Islet precursor cell (in vitro differentiated cells): ENCODE measurements at regions not wholly inside any gene's neighbourhood (a gene's known extent, or its start where the extent isn't known, plus 50 kb on each side); places are given as distances from the start of the nearest gene placed in this dataset.
"Not testable (repeated sequence)": the region's sequence is repeated elsewhere in the genome, so short reads cannot be mapped to it uniquely, and the experiment has no call there.

Source experiments
- DNase-seq: peaks from one replicate; pipeline ENCODE4 v3.0.0-alpha.2; 2018

GRCh38 chr13:105758918-105759860 is 776.3 kb downstream of the EFNB2 start:
- DNase-seq = no peak

DNA sequence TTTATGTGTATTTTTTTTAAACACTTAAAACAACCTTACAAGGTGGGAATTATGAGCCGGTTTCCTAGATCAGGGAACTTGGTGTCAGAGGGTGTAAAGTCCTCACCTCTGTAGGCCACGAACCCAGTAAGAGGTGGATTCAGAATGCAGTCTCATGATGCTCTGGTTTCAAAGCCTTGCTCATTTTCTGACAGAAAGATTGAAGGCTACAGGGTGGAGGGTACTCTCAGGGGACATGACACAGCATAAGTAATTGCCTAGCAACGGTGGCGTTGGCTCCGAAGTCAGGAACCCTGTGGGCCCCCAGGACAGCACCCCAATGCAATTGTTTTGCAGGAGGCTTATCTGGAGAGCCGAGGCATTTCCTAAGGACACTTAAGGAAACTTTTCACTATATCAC is 794.7 kb downstream of the EFNB2 start:
- DNase-seq = no peak

DNA sequence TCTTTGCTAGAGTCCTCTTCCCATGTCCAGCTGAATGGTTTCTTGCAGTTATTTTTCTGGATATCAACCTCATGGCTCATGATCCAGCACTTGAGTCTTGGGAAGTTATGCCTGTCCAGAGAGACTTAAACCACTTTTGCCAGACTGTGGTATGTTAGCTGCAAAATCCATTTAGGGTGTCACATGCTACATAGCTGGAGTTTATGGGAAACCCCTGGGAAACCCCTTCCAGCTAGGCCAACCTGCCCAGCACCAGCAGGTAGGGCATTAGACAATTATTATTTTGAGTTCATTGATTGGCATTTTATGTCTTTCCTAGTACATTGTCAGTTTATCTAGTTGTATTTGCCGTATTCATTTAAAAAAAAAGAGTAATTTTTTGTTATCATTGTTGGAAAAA is 797.8 kb downstream of the EFNB2 start:
- DNase-seq = no peak

- DNase-seq = no peak
Measured at GRCh38 chr13:105735281-105735680, 800.2 kb downstream of the EFNB2 start.

DNA sequence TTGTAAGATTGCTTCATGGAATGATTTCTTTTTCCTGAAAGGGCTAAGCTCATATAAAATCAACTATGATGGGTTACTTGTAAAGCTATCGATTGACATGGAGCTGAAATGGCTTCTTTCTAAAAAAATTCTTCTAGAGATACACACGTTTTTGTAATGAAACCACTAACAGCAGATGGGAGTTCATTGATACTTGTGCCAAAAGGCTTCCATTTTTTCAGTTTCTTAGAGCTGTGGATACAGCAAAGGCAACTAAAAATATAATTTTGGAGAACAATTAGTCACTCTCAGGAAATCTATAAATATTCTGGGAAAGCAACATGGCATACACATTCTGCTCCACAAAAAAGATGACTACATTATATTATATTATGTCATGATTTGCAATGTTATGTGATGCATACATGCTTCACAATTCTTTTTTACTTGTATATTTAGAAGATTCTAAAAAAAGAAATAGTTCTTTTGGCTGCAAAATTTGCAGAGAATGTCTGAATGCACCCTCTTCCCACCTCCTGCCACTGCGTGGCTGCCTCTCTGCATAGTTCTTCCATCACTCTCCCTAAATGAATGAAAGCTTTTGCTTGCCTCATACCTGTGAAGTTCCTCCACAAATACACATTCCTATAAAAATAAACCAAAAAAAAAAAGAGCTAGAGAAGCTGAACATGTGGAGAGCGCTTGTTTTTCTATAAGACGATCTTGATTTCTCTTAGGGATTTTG is 802.5 kb downstream of the EFNB2 start:
- no peak for DNase-seq

- DNase-seq = no peak
Measured at GRCh38 chr13:105725887-105726286, 809.6 kb downstream of the EFNB2 start.

DNA sequence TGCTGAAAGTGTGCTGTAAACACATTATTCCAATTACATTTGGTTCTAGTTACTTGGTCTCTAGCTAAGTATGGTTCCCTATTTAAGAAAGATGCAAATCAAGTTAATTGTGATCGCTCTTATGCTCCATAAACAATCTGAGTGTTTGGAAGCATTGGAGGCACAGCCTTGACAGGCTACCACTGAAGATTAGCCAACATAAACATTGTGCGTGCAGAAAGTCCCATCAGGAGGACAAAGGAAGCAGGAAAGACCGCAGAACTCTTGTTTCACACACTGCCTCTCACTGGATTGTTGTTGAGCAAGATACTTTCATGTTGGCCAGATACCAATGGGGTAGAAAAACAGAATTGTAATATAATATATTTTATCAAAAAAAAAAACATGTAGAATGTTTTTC is 814.4 kb downstream of the EFNB2 start:
- DNase-seq = no peak

- no peak for DNase-seq
Measured at GRCh38 chr13:105719859-105720258, 815.6 kb downstream of the EFNB2 start.

GRCh38 chr13:105709181-105709580 is 826.3 kb downstream of the EFNB2 start:
- no peak for DNase-seq

GRCh38 chr13:105703843-105704242 is 831.6 kb downstream of the EFNB2 start:
- no peak for DNase-seq

GRCh38 chr13:105702441-105702840 is 833.0 kb downstream of the EFNB2 start:
- DNase-seq = no peak

DNA sequence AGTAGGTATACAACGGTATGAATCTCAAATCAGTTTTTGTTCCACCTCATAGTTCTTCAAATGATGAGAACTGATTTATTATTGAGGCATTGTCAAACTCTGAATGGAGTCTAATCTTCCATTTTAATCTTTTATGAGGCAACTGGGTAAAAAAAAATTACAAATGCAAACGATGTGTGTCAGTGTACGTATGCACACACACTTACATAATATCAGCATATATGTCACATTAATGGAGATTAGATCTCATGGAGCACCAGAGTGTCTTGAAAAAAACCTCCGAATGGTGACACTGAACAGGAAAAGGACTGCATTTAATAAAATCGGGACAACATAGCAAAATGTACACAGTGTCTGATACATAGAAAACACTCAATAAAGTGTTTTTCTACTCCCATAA is 842.7 kb downstream of the EFNB2 start:
- no peak for DNase-seq

GRCh38 chr13:105684216-105684615 is 851.2 kb downstream of the EFNB2 start:
- DNase-seq = no peak

- DNase-seq = no peak
Measured at GRCh38 chr13:105679838-105680237, 855.6 kb downstream of the EFNB2 start.

GRCh38 chr13:105678072-105678471 is 857.4 kb downstream of the EFNB2 start:
- DNase-seq = no peak

DNA sequence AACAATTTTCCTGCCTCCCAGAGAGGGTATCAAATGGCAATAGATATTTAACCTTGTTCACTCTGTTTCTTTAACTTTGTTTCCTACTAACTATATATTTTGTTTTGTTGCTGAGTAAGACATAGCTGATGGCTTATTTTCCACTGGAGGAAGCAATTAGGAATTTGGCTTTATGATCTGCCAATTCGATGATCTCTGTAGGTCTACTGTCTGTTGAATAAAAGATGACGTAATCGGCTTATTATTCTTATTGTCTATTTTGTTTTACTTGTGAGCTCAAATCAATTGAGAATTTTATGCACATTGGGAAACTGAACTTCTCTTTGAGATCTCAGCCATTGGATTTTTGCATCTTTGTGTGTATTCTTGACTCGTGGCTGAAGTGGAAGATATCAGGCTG is 862.6 kb downstream of the EFNB2 start:
- DNase-seq = no peak

DNA sequence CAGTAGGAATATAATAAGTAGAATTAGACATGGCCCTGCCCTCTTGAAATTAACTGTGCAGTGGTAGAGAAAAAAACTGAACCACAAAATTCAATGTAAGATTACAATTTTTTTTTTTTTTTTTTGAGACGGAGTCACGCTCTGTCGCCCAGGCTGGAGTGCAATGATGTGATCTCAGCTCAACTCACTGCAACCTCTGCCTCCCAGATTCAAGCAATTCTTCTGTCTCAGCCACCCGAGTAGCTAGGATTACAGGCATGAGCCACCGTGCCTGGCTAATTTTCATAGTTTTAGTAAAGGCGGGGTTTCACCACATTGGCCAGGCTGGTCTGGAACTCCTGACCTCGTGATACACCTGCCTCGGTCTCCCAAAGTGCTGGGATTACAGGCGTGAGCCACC is 864.3 kb downstream of the EFNB2 start:
- not testable (repeated sequence) for DNase-seq

GRCh38 chr13:105670179-105670990 is 865.1 kb downstream of the EFNB2 start:
- DNase-seq = no peak

DNA sequence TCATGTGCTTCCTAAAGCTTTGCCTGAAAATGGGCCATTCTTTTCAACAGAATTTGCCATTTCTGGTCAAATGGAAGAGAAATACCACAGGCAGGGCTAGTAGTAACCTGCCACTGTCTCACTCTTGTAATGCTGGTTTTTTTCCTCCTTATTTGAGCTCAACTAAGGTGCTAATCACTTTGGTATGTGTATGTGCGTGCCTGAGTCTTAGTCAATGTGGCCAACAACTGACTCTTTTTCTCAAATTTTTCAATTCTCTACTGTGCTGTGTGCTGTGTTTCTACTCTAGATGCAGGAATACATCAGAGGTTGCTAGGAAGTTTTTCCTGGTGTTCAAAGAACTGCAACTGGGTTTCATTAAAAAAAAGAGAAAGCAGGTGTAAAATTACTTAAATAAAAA is 870.2 kb downstream of the EFNB2 start:
- no peak for DNase-seq

GRCh38 chr13:105663182-105663581 is 872.3 kb downstream of the EFNB2 start:
- DNase-seq = no peak

- DNase-seq = no peak
Measured at GRCh38 chr13:105660561-105660960, 874.9 kb downstream of the EFNB2 start.

DNA sequence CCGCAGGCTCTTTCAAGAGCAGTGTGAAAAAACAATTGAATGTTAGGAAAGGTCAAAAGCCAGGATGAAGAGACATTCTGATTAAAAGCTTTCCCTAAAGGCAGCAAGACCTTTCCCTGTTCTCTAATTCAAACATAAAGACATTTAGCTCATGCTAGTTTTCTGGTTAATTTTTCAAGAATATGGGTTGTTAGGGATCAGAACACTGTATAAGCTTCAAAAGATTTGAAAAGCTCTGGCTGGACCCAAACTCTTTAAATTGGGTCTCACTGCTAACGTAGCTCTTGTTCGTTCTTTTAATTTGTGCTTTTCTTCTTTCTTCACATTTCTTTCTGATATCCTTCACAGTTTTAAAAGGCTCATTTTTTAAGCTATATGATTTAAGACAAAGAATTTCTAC is 877.0 kb downstream of the EFNB2 start:
- DNase-seq = no peak

DNA sequence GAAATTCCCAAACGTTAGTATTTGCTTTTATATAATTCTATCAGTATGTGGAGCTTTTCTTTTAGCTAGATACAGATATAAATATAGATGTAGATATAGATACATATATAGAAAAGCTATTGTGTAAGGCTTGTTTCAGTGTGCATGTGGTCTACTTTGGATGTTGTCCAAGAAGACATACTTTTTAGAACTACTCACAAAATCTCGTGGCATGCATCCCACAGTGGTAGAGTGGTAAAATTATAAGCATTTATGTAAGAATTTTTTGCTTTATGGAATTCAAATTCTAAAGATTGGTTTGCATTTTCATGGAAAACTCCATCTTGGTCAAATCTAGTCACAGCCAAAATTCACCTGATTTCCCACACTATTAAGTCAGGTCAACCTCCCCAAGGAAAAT is 880.4 kb downstream of the EFNB2 start:
- no peak for DNase-seq
